ENCODE measurements at regions not wholly inside any gene's neighbourhood (a gene's known extent, or its start where the extent isn't known, plus 50 kb on each side); places are given as distances from the start of the nearest gene placed in this dataset.

- Histone ChIP-seq H3K36me3 (no peaks in the 10 kb centered on the region), H3K4me3 (ENCODE audit: low read depth, low read length) (no peak overlapping the region), H3K9me3 (no peaks in the 10 kb centered on the region), H3K27me3 (no peaks in the 10 kb centered on the region), H3K4me1 (no peaks in the 10 kb centered on the region)
- TF ChIP-seq CTCF (IDR thresholded peaks at IDR 0.05; ENCODE audit: low read depth, low read length): no peak
- no peak for DNase-seq
These were observed 279.7 kb upstream of the MYT1L start for GRCh38 chr2:2610751-2611150.

GRCh38 chr2:2600366-2600765, 269.3 kb upstream of the MYT1L start:
- DNase-seq: no peak
- Histone ChIP-seq H3K4me1 (no peaks in the 10 kb centered on the region), H3K27me3 (no peaks in the 10 kb centered on the region), H3K4me3 (ENCODE audit: low read depth, low read length) (no peak overlapping the region), H3K36me3 (no peaks in the 10 kb centered on the region), H3K9me3 (no peaks in the 10 kb centered on the region)
- no peak for TF ChIP-seq CTCF (IDR thresholded peaks at IDR 0.05; ENCODE audit: low read depth, low read length)

- Histone ChIP-seq H3K4me1 (no peaks in the 10 kb centered on the region), H3K27me3 (no peaks in the 10 kb centered on the region)
- TF ChIP-seq CTCF (IDR thresholded peaks at IDR 0.05; ENCODE audit: low read depth, low read length): no peak
These were observed 268.4 kb upstream of the MYT1L start for GRCh38 chr2:2599441-2599840.

GRCh38 chr2:2597712-2598111, 266.6 kb upstream of the MYT1L start:
- no peaks in the 10 kb centered on the region for H3K36me3 ChIP-seq
- H3K4me1 ChIP-seq: no peaks in the 10 kb centered on the region
- TF ChIP-seq CTCF (IDR thresholded peaks at IDR 0.05; ENCODE audit: low read depth, low read length): no peak

More at GRCh38 chr2:2599441-2599840, 268.4 kb upstream of the MYT1L start:
- H3K36me3 ChIP-seq: no peaks in the 10 kb centered on the region
- H3K9me3 ChIP-seq: no peaks in the 10 kb centered on the region
- no peak for DNase-seq
- no peak overlapping the region for H3K4me3 ChIP-seq (ENCODE audit: low read depth, low read length)

GRCh38 chr2:2591542-2591940, 260.5 kb upstream of the MYT1L start:
- TF ChIP-seq CTCF (IDR thresholded peaks at IDR 0.05; ENCODE audit: low read depth, low read length): no peak
- Histone ChIP-seq H3K27me3 (no peaks in the 10 kb centered on the region), H3K9me3 (no peaks in the 10 kb centered on the region), H3K36me3 (no peaks in the 10 kb centered on the region), H3K4me1 (no peaks in the 10 kb centered on the region), H3K4me3 (ENCODE audit: low read depth, low read length) (no peak overlapping the region)
- no peak for DNase-seq

More at GRCh38 chr2:2597712-2598111, 266.6 kb upstream of the MYT1L start:
- Histone ChIP-seq H3K4me3 (ENCODE audit: low read depth, low read length) (no peak overlapping the region), H3K27me3 (no peaks in the 10 kb centered on the region), H3K9me3 (no peaks in the 10 kb centered on the region)
- no peak for DNase-seq

GRCh38 chr2:2590841-2591541, 259.9 kb upstream of the MYT1L start:
- Histone ChIP-seq H3K4me3 (ENCODE audit: low read depth, low read length) (no peak overlapping the region), H3K27me3 (no peaks in the 10 kb centered on the region), H3K4me1 (no peaks in the 10 kb centered on the region), H3K36me3 (no peaks in the 10 kb centered on the region), H3K9me3 (no peaks in the 10 kb centered on the region)
- TF ChIP-seq CTCF (IDR thresholded peaks at IDR 0.05; ENCODE audit: low read depth, low read length): no peak
- DNase-seq: no peak

All from BE2C (cell line).